BLaER1 treated with 17β-estradiol and CSF1 and Interleukin-3, amounts not matched to agents 10 nM and 100 nM (cell line): ENCODE measurements at regions not wholly inside any gene's neighbourhood (a gene's known extent, or its start where the extent isn't known, plus 50 kb on each side); places are given as distances from the start of the nearest gene placed in this dataset.

Source experiments
- H3K27ac ChIP-seq, 11 experiments: shearing (Covaris generic); formaldehyde crosslinking; 2 replicates each; pipeline ENCODE4 v1.8.1; 2022
- H3K27me3 ChIP-seq, 11 experiments: shearing (Covaris generic); formaldehyde crosslinking; 2 replicates each; pipeline ENCODE4 v1.8.1; 2022
- H3K36me3 ChIP-seq, 11 experiments: shearing (Covaris generic); formaldehyde crosslinking; 2 replicates each; pipeline ENCODE4 v1.8.1; 2022
- H3K4me1 ChIP-seq, 10 experiments: shearing (Covaris generic); formaldehyde crosslinking; 2 replicates each; pipeline ENCODE4 v1.8.1; 2022
- H3K4me2 ChIP-seq, 11 experiments: shearing (Covaris generic); formaldehyde crosslinking; 2 replicates each; pipeline ENCODE4 v1.8.1; 2022
- H3K4me3 ChIP-seq, 10 experiments: shearing (Covaris generic); formaldehyde crosslinking; 2 replicates each; pipeline ENCODE4 v1.8.1; 2022
- H3K9ac ChIP-seq, 11 experiments: shearing (Covaris generic); formaldehyde crosslinking; 2 replicates each; pipeline ENCODE4 v1.8.1; 2022
- H3K9me3 ChIP-seq, 11 experiments: shearing (Covaris generic); formaldehyde crosslinking; replicated peaks in 1 of 11; 2 replicates each; pipeline ENCODE4 v1.8.1; 2022
- H4K20me1 ChIP-seq, 11 experiments: shearing (Covaris generic); formaldehyde crosslinking; 2 replicates each; pipeline ENCODE4 v1.8.1; 2022
- Cebpa-rat ChIP-seq, 11 experiments: shearing (Covaris generic); IDR thresholded peaks; 2 replicates each; pipeline ENCODE4 v1.8.1; 2022

- Histone ChIP-seq H3K27me3 (no peaks in the 10 kb centered on the region), H4K20me1 (no peaks in the 10 kb centered on the region), H3K36me3 (no peaks in the 10 kb centered on the region), H3K9me3 (peaks cover 0 to 8% (median 4%) of the 10 kb centered on the region in 11 experiments; a peak in 7 of 22 replicates), H3K9ac (no peak overlapping the region), H3K27ac (no peak overlapping the region), H3K4me2 (no peak overlapping the region), H3K4me1 (no peaks in the 10 kb centered on the region), H3K4me3 (no peak overlapping the region)
- TF ChIP-seq Cebpa-rat (IDR thresholded peaks at IDR 0.05) = no peak
Measured at GRCh38 chr11:92424281-92424680, 199.7 kb downstream of the FAT3 start.

GRCh38 chr11:92425127-92425526 is 200.5 kb downstream of the FAT3 start:
- peaks cover 0 to 12% (median 5%) of the 10 kb centered on the region in 11 experiments; a peak in 8 of 22 replicates for H3K9me3 ChIP-seq
- no peaks in the 10 kb centered on the region for H4K20me1 ChIP-seq
- H3K9ac ChIP-seq = no peak overlapping the region
- H3K27me3 ChIP-seq = no peaks in the 10 kb centered on the region
- H3K27ac ChIP-seq = no peak overlapping the region
- H3K4me2 ChIP-seq = no peak overlapping the region
- no peaks in the 10 kb centered on the region for H3K4me1 ChIP-seq
- no peak for TF ChIP-seq Cebpa-rat (IDR thresholded peaks at IDR 0.05)
- H3K36me3 ChIP-seq = no peaks in the 10 kb centered on the region
- no peak overlapping the region for H3K4me3 ChIP-seq

GRCh38 chr11:92432515-92432914 is 207.9 kb downstream of the FAT3 start:
- no peak overlapping the region for H3K27ac ChIP-seq
- TF ChIP-seq Cebpa-rat (IDR thresholded peaks at IDR 0.05) = no peak
- H3K9ac ChIP-seq = no peak overlapping the region
- no peak overlapping the region for H3K4me2 ChIP-seq
- H3K4me3 ChIP-seq = no peak overlapping the region
- no peaks in the 10 kb centered on the region for H3K36me3 ChIP-seq
- H4K20me1 ChIP-seq = no peaks in the 10 kb centered on the region
- H3K4me1 ChIP-seq = no peaks in the 10 kb centered on the region
- H3K9me3 ChIP-seq = peaks cover 0 to 12% (median 5%) of the 10 kb centered on the region in 11 experiments; a peak in 9 of 22 replicates
- no peaks in the 10 kb centered on the region for H3K27me3 ChIP-seq

GRCh38 chr11:92436034-92436920 is 211.7 kb downstream of the FAT3 start:
- Histone ChIP-seq H3K9me3 (no peaks in the 10 kb centered on the region; a peak in 1 of 22 replicates), H3K4me3 (no peak overlapping the region), H3K36me3 (no peaks in the 10 kb centered on the region), H3K27me3 (no peaks in the 10 kb centered on the region), H4K20me1 (no peaks in the 10 kb centered on the region), H3K4me1 (no peaks in the 10 kb centered on the region), H3K4me2 (no peak overlapping the region), H3K27ac (no peak overlapping the region), H3K9ac (no peak overlapping the region)
- TF ChIP-seq Cebpa-rat (IDR thresholded peaks at IDR 0.05) = no peak

- Histone ChIP-seq H3K27me3 (no peaks in the 10 kb centered on the region), H3K27ac (no peak overlapping the region), H3K36me3 (no peaks in the 10 kb centered on the region), H4K20me1 (no peaks in the 10 kb centered on the region), H3K4me3 (no peak overlapping the region), H3K9me3 (no peaks in the 10 kb centered on the region), H3K4me1 (no peaks in the 10 kb centered on the region), H3K4me2 (no peak overlapping the region), H3K9ac (no peak overlapping the region)
- no peak for TF ChIP-seq Cebpa-rat (IDR thresholded peaks at IDR 0.05)
Measured at GRCh38 chr11:92439133-92439532, 214.5 kb downstream of the FAT3 start.

GRCh38 chr11:92440701-92441442 is 216.3 kb downstream of the FAT3 start:
- H3K4me3 ChIP-seq = no peak overlapping the region
- no peak overlapping the region for H3K4me2 ChIP-seq
- H4K20me1 ChIP-seq = no peaks in the 10 kb centered on the region
- H3K9ac ChIP-seq = no peak overlapping the region
- H3K27ac ChIP-seq = no peak overlapping the region
- TF ChIP-seq Cebpa-rat (IDR thresholded peaks at IDR 0.05) = no peak
- H3K27me3 ChIP-seq = no peaks in the 10 kb centered on the region
- no peaks in the 10 kb centered on the region for H3K36me3 ChIP-seq
- H3K9me3 ChIP-seq = no peaks in the 10 kb centered on the region
- no peaks in the 10 kb centered on the region for H3K4me1 ChIP-seq

GRCh38 chr11:92441443-92441726 is 216.8 kb downstream of the FAT3 start:
- no peak overlapping the region for H3K4me3 ChIP-seq
- no peaks in the 10 kb centered on the region for H4K20me1 ChIP-seq
- no peaks in the 10 kb centered on the region for H3K36me3 ChIP-seq
- H3K4me2 ChIP-seq = no peak overlapping the region
- no peaks in the 10 kb centered on the region for H3K27me3 ChIP-seq
- TF ChIP-seq Cebpa-rat (IDR thresholded peaks at IDR 0.05) = no peak
- H3K4me1 ChIP-seq = no peaks in the 10 kb centered on the region
- H3K27ac ChIP-seq = no peak overlapping the region
- no peak overlapping the region for H3K9ac ChIP-seq
- H3K9me3 ChIP-seq = no peaks in the 10 kb centered on the region

- no peak for TF ChIP-seq Cebpa-rat (IDR thresholded peaks at IDR 0.05)
- Histone ChIP-seq H3K4me3 (no peak overlapping the region), H4K20me1 (no peaks in the 10 kb centered on the region), H3K4me2 (no peak overlapping the region), H3K9ac (no peak overlapping the region), H3K9me3 (no peaks in the 10 kb centered on the region), H3K27me3 (no peaks in the 10 kb centered on the region), H3K36me3 (no peaks in the 10 kb centered on the region), H3K27ac (no peak overlapping the region), H3K4me1 (no peaks in the 10 kb centered on the region)
Measured at GRCh38 chr11:92443199-92443598, 218.6 kb downstream of the FAT3 start.

- no peak overlapping the region for H3K27ac ChIP-seq
- no peak for TF ChIP-seq Cebpa-rat (IDR thresholded peaks at IDR 0.05)
- H3K4me2 ChIP-seq = no peak overlapping the region
- 0 out of 20 replicates have a peak, but pooled peaks cover 0 to 4% (median 0%) of the 10 kb centered on the region in 10 experiments for H3K4me1 ChIP-seq
- H3K9ac ChIP-seq = no peak overlapping the region
- H3K4me3 ChIP-seq = no peak overlapping the region
- H3K36me3 ChIP-seq = no peaks in the 10 kb centered on the region
- no peaks in the 10 kb centered on the region for H3K9me3 ChIP-seq
- no peaks in the 10 kb centered on the region for H3K27me3 ChIP-seq
- H4K20me1 ChIP-seq = no peaks in the 10 kb centered on the region
Measured at GRCh38 chr11:92447586-92447985, 223.0 kb downstream of the FAT3 start.
